ENCODE measurements at regions not wholly inside any gene's neighbourhood (a gene's known extent, or its start where the extent isn't known, plus 50 kb on each side); places are given as distances from the start of the nearest gene placed in this dataset.
A peak's percentile ranks its signal among the peaks of the same experiment; 100 is the strongest.

GRCh38 chr13:86757236-86757978 is 913.8 kb upstream of the SLITRK5 start:
- no peak for TF ChIP-seq ZFX (IDR thresholded peaks at IDR 0.05)
- TF ChIP-seq CTCF (conservative IDR thresholded peaks at IDR 0.05) = no peak
- H3K27ac ChIP-seq = no peak overlapping the region

- no peak for TF ChIP-seq ZFX (IDR thresholded peaks at IDR 0.05)
- no peak for TF ChIP-seq CTCF (conservative IDR thresholded peaks at IDR 0.05)
Measured at GRCh38 chr13:86758116-86758515, 913.1 kb upstream of the SLITRK5 start.

GRCh38 chr13:86760620-86761019 is 910.6 kb upstream of the SLITRK5 start:
- TF ChIP-seq ZFX (IDR thresholded peaks at IDR 0.05) = no peak
- TF ChIP-seq CTCF (conservative IDR thresholded peaks at IDR 0.05) = no peak
- H3K27ac ChIP-seq = no peak overlapping the region

More at GRCh38 chr13:86758116-86758515, 913.1 kb upstream of the SLITRK5 start:
- H3K27ac ChIP-seq = no peak overlapping the region

GRCh38 chr13:86765462-86765861 is 905.7 kb upstream of the SLITRK5 start:
- TF ChIP-seq CTCF (conservative IDR thresholded peaks at IDR 0.05) = no peak
- no peak for TF ChIP-seq ZFX (IDR thresholded peaks at IDR 0.05)
- H3K27ac ChIP-seq = no peak overlapping the region

GRCh38 chr13:86788616-86789015 is 882.6 kb upstream of the SLITRK5 start:
- TF ChIP-seq CTCF (conservative IDR thresholded peaks at IDR 0.05) = no peak
- no peak for TF ChIP-seq ZFX (IDR thresholded peaks at IDR 0.05)
- no peak overlapping the region for H3K27ac ChIP-seq

- no peak overlapping the region for H3K27ac ChIP-seq
- TF ChIP-seq ZFX (IDR thresholded peaks at IDR 0.05) = no peak
- TF ChIP-seq CTCF (conservative IDR thresholded peaks at IDR 0.05) = 0 out of 2 replicates have a peak, but pooled peaks have one; percentile 9
Measured at GRCh38 chr13:86792153-86792651, 879.0 kb upstream of the SLITRK5 start.

- TF ChIP-seq CTCF (conservative IDR thresholded peaks at IDR 0.05) = no peak
- no peak for TF ChIP-seq ZFX (IDR thresholded peaks at IDR 0.05)
- no peak overlapping the region for H3K27ac ChIP-seq
Measured at GRCh38 chr13:86795858-86796257, 875.3 kb upstream of the SLITRK5 start.
